DMS 273 (cell line): ENCODE measurements at regions not wholly inside any gene's neighbourhood (a gene's known extent, or its start where the extent isn't known, plus 50 kb on each side); places are given as distances from the start of the nearest gene placed in this dataset.

ENCODE experiments used
- DNase-seq: peaks from one replicate; lab custom pipeline; 2025; ENCODE audit not compliant: unreplicated experiment; lab: John Stamatoyannopoulos, UW

DNA sequence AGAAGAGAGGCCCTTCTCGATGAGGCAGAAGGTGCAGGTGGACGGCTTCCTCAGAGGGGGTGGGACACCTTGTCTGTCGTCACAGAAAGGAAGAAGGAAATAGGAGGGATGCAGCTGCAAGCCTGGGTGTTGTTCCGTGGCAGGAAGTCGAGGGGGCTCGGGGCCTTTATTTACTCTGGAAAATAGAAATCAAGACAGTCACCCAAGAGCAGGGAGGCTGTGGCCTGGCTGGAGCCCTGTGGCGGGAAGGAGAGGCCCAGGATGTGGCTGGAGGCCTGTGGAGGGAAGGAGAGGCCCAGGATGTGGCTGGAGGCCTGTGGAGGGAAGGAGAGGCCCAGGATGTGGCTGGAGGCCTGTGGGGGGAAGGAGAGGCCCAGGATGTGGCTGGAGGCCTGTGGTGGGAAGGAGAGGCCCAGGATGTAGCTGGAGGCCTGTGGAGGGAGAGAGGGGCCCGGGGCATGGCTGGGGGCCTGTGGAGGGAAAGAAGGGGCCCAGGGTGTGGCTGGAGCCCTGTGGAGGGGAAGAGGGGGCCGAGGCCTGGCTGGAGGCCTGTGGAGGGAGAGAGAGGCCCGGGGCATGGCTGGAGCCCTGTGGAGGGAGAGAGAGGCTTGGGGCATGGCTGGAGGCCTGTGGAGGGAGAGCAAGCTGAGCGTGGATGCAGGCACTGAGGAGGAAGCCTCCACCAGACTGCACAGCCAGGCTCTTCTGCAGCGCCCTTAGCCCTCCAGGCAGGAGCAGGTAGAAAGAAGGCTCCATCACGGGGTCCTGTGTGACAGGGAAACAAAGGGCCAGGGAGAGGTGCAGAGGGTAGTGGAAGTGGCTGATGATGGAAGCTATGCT, 97.3 kb upstream of the SFMBT2 start:
- no peak for DNase-seq

DNA sequence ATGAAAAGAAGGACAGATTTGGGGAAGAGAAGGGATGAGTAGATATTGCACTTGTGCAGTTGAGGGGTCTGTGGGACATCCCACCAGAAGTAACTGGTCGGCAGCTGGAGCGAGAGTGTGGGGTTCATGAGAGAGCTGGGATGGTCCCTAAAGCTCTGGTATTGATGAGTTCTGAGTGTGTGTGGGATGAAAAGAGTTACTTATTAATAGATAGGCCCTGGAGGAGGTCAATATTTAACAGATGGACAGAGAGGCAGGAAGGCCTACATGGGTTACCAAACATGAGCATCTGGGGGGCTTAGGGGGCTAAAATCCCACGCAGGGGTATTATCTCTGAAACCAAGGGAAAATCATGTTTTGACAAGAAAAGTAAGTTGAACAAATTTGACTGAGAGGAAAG, 95.7 kb upstream of the SFMBT2 start:
- DNase-seq, result no peak

DNA sequence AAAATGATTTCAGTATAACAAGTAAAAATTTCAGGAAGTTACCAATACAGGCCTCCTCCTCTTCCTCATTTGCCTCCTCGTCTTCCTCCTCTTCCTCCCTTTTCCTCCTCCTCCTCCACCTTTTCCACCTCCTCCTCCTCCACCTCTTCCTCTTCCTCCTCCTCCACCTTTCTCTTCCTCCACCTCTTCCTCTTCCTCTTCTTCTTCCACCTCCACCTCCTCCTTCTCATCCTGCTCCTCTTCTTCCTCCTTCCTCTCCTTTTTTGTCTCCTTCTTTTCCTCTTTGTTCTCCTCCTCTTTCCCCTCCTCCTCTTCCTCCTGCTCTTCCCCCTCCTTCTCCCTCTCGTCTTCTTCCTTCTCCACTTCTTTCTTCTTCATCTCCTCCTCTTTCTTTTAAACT, 94.4 kb upstream of the SFMBT2 start:
- DNase-seq, result no peak

DNA sequence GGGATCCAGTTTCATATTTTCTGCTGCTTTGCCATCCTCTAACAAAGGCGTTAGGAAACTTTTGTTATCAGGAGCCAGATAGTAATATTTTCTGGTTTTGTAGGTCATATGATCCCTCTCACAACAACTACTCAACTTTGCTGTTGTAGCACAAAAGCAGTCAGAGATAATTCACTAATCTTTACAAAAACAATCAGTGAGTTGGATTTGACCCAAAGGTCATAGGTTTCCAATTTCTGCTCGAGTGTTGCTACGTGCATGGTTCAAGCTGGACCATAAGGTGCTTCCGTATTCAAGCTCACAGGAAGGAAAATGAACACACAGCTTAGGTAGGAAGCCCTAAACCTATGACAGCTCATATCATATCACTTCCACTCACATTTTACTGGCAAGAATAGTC, 92.4 kb upstream of the SFMBT2 start:
- no peak for DNase-seq

DNA sequence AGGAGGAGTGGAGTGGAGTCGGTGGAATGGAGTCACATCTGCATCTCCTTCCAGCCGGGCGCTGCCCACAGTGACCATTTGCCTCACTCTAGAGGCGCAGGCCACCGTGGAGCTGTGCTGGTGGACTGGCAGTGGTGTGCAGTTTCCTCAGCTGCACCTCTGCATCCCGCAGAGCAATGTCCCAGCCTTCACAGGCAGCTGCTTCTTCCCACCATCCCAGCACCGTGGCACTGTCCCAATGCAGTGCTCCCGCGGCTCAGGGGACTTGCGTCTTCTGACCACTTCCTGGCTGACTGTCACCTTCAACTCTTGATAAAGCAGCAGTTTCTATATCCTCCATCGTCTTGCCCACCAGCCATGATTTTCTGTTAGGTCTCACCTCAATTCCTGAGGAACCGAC, 90.3 kb upstream of the SFMBT2 start:
- DNase-seq, result no peak

DNA sequence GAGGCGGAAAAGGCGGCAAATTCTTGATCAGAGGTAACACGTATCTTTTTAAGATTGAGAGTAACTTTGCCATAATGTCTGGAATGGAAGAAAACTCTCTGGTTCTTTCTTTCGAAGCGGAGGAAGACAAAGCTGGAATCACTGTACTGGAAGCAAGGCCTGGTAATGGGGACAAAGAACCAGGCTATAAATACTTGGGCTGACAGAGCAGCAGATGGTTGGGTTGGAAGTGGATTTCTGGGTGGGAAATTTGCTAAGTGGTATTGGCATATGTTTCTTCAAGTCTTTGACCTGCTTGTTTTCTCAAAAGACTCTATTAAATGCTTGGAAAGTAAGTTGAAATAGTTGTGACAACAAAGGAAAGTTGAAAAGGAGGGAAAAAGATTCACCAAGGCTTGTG, 87.3 kb upstream of the SFMBT2 start:
- no peak for DNase-seq

DNA sequence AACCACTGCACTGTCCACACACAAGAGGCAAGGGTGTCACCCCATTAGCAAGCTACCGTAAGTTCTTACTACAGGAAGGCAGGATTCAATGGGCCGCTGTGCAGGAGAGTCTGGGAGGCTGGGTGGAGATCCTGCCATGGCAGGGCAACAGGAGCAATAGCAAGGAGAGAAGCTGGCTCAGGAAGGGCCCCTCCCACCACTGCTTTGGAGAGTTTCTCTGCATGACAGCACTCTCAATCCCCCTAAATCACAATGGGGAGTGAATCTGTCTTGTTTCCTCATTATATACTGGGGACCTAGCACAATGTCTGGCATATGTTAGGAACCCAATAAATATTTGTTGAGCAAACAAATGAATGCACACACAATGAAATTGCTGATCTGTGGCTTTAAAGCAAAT, 83.2 kb upstream of the SFMBT2 start:
- no peak for DNase-seq

DNA sequence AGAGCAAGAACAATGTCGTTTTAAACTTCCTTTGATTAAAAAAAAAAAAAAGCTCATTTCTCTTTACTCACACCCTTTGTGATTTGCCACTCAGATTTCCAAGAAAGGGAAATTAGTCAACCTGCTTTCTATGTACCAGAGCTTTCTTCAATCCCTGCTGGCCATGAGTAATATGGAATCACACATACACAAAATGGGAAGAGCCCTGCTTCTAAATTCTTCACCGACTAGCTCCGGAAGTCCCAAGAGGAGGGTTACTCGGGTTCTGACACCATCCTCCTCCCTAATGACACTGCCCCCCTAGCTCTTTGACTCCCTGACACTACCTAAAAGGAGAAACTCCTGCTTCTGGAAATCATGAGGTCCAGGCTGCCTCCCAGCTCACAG, 81.8 kb upstream of the SFMBT2 start:
- DNase-seq, result no peak

DNA sequence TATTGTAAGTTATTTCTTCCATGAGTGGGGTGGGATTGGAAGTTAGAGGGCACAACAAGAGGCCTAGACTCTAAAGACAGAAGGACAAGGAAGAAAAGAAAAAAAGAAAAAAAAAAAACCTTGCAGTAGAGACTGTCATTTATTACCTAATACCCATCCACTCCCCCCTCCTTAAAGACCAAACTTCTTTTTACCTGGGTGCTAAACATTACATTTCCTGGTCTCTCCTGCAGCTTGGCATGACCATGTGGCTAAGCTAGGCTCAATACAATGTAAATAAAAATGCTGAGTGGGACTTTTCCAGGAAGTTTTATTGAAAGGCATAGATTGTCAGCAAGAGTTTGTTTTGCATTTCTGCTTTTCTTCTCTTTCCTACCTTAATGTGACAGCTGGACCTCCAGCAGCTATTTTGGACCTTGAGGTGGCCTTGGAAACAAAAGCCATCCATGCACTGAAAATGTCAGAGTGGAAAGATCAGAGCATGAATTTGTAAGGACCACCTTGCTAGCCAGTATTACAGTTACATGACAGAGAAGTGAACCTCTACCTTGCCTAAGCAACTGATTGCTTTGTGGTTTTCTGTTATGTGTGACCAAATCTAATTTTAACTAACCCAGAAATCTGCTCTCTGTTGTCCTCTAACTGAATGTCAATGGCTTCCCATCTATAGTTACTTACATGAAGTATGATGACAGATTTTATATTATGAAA, 81.3 kb upstream of the SFMBT2 start:
- no peak for DNase-seq

DNA sequence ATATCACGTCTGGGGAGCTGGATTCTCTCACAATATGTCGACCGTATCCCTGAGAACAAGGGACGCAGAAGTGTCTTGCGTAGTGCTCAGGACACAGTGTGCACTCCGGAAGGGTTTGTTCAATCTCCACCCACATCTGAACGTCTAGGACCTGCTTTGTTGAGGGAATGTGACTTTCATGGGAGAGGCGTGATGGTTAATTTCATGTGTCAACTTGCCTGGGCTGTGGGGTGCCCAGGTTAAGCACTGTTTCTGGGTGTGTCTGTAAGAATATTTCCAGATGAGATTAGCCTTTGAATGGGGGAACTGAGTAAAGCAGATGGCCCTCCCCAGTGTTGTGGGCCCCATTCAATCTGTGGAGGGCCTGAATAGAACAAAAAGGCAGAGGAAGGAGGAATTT, 80.4 kb upstream of the SFMBT2 start:
- DNase-seq, result no peak

DNA sequence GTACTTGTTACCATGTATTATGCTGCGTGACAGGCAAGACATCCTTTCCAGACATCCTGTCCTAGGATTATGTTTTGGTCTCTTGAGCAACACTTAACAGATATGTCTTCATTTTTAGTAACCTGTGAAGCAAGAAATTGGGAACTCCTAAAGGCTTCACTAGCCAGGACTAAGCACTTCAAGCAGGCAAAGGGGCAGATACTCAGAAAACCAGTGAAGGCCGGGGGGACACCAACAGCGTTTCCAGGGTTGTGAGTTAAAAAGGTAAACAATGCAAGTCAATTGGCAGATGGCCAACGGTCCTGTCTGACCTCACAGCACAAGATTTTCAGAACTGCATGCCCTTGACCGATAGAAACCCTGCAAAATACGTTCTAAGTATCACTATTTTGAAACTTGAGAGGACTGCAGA, 77.6 kb upstream of the SFMBT2 start:
- no peak for DNase-seq

DNA sequence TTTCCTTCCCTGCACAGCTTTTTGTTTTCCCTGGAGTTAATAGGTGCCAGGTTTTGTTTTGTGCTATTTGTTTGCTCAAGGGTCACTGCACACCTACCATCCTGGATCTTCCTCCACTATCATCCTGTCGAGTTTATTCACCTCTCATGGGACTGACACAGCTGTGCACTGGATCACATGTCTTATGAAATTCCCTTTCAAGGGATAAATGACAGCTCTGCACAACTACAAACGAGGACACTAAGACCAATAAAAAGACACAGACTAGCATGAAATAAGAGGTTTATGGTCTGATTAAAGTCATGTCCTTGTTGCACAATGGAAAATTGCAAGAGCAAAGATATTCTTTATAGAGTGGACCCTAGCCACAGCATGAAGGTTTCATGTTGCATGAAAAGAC, 76.7 kb upstream of the SFMBT2 start:
- no peak for DNase-seq

DNA sequence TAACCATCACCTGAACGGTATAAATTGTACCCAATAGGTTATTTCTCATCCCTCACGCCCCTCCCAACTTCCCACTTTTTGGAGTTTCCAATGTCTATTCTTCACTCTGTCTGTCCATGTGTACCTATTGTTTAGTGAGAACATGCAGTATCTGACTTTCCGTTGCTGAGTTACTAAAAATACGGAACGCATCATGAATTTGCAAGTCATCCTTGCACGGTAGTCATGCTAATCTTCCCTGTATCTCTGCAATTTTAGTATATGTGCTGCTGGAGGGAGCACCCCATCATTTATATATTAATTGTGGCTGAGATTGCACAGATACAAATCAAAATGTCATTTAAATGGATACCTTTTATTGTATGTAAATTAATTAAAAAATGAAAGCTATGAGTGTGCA, 75.7 kb upstream of the SFMBT2 start:
- DNase-seq, result no peak

DNA sequence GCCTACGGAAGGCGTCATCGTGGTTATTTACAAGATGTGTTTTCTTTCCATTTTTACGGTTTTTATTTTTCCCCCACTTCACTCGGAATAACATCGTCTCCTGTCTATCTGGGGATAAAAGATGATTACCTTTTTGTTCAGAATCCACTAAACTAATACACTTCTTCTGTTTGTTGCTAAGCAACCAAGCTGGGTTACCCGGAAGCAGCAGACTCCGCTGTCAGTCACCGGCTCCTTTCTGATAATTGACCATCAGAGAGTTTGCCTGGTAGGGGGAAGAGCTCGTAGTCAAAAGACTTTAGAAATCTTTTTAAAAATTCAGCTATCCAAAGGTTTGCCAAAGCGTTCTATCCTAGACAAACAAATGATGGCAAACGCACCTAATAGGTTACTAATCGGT, 75.0 kb upstream of the SFMBT2 start:
- no peak for DNase-seq

DNA sequence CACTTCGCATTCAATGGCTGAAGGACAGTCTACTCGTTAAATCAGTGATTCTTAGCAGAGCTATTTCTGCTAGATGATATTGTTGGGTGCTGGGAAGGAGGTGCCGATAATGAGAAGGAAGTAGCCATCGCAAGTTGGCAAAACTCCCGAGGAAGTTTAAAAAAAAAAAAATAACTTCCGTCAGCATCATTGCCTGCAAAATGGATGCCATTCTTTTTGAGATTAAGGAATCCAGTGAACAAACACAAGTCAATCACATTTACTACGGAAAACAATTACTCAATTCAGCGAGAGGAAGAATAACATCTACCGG, 74.4 kb upstream of the SFMBT2 start:
- DNase-seq, result no peak

DNA sequence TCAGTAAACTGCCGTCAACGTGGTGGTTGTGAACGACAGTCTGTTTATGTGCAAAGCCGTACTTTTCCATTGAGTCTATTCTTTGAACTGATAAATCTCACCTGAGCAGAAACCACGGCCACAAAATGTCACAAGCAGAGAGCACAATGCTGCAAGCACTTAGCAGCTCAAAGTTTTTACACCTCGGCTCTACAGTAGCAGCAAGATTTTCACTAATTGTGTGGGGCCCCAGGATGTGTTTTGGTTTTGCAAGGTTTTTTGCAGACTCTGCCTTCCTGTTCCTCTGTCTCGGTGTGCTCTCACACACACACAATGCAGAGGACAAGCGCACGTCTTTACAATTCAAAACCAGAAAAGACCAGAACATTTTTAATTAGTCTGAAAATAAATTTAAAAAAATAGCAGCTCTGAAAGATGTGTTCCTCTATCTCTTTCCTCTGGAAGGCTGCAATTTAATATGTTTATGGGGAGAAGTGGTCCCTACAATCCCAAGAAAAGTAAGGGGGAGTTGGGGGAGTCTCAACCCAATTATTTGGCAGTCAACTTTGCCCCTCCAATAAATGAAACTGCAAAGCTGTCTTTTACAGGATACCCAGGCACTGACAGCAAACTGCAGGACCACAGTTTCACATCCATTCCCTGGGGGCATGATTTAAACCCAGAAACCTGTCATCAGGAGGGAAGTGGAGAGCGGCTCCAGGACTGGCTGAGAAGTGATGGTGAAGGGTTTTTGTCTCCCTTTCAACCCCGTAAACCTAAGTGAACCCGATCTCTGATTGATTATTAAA, 73.8 kb upstream of the SFMBT2 start:
- DNase-seq, result no peak

DNA sequence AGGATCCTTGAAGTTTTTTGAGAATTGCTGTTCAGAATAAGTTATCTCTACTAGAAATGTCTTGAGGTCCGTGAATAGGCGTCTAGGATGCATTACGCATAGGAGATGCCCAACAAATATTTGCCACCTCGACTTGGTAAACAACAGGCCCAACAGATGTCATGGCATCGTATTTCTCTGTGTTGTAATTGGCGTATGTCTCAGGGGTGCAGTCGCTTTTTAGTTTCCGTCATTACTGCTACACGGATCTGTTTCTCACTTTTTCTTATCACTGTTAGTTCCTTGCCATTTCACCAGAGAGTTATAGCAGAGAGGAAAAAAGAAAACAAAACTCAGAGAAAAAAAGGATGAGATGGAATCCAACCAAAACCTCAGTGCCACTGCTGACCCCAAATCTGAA, 73.0 kb upstream of the SFMBT2 start:
- no peak for DNase-seq

DNA sequence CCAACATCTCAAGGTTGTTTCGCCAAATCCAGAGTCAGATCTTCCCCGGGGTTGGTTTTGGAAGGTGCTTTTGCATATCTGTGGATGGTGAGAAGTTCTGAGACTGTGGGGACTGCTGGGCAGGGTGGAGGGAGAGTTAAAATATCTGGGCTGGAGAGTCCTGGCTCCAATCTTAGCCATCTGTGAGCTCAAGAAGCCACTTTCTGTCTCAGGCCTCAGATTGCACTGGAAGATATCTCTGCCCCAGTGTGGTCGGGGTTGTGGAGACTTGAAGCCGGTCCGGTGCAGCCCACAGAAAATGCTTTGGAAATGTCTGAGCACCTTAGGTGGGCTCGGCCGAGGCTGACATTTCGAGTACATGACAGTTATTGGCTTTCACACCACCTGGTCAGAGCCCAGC, 72.2 kb upstream of the SFMBT2 start:
- DNase-seq, result no peak

DNA sequence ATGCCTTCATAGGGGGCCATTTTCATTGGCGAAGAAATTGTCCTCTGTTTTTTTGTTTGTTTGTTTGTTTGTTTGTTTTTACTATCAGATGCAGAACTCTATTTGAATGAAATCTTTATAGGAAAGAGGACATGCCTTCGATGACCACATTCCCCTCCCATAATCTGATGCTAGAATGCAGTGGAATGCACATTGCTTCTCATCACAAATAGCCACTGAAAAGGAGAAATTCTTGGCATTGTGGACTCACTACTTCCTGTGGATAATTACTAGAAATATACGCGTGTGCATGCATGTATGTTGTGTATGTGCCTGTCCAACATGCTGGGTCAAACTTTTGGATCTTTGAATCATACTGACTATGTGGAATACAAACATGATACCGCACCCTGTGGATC, 70.5 kb upstream of the SFMBT2 start:
- DNase-seq, result no peak

DNA sequence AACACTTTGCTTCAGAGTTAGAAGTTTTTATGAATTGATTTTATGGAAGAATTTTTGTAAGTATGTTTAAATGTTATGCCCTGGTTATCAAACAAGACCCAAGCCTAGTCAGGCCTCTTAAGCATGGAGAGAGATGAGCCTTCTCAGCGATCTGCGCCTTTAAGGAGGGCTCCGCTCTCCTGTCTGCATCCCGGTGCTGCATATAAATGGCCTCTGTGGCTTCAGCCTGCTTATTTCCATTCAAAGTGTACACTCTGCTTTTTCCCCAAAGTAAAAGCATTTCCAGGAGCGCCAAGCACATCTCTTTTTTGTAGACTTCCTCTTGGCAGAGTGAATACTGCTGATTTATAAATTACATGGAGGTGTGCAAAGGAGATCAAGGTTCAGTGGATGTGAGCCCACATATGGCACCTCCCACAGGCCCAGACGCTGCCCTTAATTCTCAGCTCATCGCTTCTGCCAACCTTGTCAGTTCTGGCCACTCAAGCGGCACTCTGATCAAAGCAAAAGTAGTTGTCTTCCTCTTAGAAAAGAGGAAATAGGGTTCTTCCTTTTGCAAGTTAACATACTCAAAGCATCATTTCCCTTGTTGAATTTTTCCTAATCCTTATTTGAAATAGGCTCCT, 70.0 kb upstream of the SFMBT2 start:
- DNase-seq, result no peak

DNA sequence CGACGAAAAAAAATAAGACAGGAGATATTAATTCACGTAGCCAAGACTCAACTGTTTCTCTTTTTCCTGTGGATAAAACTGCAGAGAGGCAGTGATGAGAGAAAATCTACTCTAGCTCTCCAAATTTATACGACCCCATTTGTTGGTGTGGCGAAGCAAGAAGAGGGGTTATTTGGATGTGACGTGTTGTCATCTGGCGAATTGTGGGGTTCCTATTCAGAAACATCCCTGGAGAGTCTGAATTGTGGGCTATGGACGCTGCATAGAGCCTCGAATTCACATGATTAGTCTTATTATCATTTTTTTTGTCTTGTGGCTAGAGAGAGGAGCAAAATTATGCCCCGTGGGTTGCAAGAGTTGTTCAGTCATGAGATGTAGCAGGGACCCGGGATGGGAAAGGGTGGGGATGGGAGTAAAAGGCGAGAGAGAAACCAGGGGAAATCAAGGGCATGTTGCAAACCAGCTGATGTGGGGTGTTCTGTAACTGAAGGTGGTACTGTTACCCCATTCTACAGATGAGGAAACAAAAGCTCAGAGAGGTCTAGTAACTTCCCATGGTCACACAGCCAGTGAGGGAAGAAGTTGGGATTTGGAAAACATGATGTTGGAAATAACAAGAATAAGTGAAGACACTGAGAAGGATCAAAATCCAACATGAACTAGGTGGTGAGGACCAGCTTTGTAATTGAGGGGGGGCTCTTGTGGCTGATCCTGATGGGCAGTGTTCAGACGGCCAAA, 69.2 kb upstream of the SFMBT2 start:
- DNase-seq, result no peak
